Renal cortex interstitium (tissue), 11 donors: ENCODE measurements at regions not wholly inside any gene's neighbourhood (a gene's known extent, or its start where the extent isn't known, plus 50 kb on each side); places are given as distances from the start of the nearest gene placed in this dataset.

ENCODE experiments used
- DNase-seq, 11 donors: peaks; one replicate each; pipeline ENCODE4 v3.0.0-alpha.2; 2013; ENCODE audit warnings: low read depth in 9 of 11, low spot score in 4 of 11; ENCODE audit errors: extremely low read depth in 1 of 11

DNA sequence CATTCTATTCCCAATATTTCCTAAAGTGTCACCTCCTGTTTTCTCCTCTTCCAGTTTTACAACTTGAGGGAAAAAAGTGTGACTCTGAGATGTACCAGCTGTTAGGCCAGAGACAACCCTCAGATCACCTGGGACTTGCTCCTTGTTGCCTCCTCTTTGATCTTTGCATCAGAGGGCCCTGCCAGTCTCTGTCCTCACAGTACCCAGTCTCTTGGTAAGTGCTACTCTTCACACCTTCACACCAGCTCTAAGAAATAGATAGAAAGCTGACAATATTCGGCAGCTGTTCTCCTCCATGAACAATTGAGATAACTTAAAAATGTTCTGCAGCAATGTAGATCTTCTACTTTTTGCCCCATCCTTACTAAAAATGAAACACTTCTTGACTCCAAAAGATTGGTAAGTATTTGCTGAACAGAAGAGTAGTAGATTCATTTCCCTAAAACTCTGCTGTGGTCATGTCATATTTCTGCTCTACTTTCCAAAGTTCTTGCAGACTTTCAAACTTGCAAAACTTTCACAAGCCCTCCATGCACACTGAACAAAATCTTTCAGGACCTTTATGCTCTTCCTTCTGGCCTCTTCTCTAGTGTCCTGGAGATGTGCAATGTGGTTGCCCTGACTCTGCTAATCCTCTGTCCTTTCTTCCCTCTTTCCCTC, 188.6 kb downstream of the SNX18 start:
- no peak for DNase-seq

DNA sequence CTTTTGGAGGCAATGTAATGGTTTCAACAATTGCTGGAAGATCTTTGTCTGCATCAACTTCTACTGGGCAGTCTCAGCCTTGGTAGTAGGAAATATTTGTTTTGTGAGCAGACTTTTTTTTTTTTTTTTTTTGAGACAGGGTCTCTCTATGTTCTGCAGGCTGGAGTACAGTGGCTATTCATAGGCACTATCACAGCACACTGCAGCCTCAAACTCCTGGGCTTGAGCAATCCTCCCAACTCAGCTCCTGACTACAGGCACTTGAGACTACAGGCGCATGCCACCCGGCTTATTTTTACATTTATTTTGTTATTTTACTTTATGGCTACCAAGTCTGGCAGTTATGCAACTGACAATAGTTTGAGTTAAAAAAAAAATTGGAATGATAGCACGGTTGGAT, 187.3 kb downstream of the SNX18 start:
- no peak for DNase-seq

DNA sequence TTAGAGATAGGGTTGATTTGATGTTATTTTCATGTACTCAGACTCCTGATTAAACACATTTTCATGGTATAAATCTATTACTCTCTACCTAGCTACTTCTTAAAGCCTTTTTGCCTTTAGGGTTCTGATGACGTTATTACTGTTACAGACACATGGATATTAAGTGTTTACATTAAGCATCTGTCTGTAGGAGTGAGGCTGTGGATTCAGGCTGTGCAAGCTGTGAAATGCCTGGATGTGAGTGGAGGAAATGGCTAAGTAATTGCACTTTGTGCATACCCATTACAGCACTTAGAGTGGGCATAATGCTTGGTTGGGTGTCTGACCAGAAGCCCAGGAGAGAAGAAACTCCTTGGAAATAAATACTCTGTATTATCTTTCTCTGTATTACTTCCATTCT, 186.8 kb downstream of the SNX18 start:
- DNase-seq, result no peak

DNA sequence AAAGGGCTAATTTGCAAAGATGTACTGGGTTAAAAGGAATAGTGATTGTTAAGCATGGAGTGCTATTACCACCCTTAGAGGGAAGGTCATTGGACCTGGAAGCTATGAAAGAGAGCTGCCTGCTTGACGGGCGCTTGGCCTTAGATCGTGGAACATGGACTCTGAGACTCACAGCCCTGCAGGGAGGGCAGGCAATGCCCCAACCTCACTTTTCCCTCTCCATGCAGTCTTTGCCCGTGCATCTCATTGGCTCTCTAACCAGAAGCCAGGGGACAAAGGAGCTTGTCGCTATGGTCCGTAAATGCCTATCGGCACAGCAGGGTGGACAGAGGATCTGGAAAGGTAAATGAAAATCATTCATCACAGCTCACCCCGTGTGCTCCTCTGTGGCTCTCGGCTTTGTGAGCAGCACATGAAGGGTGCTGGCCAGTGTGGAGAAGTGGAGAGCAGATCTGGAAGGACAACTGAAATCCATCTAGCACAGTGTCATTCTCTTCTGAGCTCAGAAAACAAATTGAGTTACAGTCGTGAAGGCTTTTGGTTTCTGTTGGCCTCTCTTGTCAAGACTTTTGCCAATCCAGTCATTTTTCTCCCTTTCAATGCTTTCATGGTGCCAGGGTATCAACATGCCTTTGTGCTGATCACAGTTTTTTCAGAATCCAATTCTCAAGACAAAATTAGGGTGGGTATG, 186.2 kb downstream of the SNX18 start:
- DNase-seq, result no peak

DNA sequence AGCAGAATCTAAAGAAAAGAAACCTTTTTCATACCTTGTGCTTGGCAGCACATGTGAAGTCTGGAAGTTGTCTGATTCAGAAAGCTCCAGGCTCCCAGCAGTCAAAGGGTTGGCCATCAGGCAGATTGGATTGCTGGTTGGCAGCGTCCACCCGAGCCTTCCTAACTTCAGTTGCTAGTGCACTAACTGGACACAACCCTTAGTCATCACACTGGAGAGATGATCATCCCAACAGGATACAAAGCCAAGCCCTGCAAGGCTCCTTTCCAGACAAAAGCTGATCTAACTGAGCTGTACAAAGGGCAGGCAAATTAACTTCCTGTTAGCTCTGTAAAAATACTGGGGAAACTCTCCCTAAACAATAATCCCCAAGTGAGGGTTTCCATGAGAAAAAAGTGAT, 185.6 kb downstream of the SNX18 start:
- no peak for DNase-seq

DNA sequence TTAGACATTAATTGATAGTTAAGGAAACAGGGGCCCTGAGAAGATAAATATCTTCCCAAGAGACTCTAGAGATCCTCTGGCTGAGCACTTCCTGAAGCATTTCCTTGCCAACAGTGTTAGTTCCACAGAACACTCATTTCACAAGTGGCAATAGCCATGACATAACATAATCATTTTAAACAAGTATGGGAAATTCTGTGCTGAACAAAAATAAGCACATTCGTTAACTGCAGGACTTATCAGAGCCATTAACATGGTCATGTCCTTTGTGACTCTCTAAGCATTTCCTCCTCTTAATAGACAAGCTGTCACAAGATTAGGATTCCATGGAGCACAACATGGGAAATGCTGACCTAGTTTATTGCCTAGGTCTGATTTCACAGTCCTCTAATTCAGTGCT, 184.9 kb downstream of the SNX18 start:
- no peak for DNase-seq

DNA sequence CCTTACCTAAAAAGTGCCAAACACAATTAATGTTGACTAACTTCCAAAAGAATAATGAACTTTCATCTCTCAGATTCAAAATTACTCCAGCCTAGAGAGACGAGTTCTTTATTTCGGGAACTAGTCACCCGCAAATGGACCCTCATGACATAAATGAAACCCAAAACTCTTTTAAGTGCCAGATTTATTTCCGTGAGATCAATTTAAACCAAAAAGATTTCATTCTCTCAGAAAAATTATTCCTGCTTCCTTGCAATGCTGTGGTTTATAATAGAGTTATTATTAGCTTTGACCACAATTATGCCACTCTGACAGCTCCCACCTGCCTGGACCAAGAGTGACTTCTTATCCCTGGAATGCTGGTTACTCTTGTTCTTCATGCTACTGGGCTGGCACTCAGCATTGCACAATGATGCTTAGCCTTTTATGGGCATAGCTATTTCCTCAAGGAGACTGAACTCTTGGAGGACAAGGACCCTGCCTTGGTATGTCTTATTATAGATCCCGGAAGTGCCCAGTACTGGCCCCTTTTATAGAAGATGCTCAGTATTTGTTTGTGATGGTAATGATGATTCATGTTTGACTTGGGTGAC, 183.5 kb downstream of the SNX18 start:
- DNase-seq, result no peak

DNA sequence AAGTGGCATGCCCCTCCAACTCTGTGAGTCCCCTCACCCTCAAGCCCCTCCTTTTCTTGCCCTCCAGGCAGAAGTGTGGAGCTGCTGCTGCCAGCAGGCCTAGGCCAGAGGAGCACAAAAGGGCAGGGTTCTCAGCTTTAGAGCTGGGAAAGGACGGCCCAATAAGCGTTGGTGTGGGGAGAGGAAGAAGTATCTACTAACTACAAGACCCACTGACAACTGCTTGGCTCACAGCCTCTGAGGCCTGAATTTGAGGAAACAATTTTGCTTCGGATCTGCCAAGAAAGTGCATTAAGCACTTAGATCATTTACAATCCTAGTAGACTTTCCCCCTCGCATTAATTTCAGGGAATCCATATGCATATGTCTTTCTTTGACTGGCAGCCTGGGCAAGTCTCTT, 179.4 kb downstream of the SNX18 start:
- no peak for DNase-seq

DNA sequence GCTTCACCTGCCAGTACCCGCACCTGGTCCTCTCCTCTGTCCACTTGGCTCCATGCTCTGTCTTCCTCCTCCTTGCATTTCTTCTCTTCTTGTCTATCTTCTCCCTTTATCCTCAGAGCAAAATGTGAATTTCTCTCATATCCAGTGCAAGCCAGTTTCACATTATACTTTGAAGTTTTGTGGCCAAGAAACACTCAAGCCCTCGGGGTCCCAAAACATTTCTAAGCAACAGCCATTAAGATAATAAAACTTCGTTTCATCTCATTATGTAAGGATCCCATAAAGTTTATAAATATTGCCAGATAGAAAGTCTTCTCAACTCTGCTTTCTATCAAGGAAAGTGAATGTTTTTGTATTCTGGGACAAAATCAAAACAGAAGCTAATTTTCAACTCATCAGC, 178.8 kb downstream of the SNX18 start:
- no peak for DNase-seq

DNA sequence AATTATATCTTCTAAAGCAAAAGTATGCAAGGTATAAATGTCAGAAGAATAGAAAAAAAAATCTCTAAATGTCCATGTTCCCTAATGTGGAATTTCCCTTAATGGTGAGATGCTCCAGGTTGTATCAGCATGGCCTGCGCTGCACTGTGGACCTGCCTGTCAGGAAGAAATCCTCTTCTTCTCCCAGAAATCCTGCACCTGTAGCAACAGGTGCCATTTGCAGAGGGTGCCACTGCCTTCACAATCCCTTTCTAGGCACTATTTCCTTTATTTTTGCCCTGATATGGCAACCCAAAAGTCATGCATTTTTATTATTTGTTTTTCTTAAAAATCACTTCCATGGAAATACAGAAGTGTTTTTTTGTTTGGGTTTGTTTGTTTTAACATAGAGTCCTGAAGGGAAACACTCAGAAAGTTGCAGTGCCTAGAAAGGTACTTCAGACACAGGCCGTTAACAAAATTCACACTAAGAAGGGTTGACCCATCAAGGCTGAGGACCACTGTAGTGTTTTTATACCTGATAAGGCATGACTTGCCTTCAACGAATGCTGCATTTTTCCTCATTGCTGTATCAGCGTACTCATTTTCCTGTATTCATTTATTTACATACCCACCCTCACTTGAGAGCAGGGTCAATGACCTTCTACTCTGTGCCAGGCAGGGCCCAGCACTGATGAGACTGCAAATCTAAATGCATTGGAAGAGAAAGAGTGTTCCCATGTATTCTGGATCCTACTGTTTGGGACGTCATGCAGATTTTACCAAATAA, 177.8 kb downstream of the SNX18 start:
- DNase-seq, result no peak

DNA sequence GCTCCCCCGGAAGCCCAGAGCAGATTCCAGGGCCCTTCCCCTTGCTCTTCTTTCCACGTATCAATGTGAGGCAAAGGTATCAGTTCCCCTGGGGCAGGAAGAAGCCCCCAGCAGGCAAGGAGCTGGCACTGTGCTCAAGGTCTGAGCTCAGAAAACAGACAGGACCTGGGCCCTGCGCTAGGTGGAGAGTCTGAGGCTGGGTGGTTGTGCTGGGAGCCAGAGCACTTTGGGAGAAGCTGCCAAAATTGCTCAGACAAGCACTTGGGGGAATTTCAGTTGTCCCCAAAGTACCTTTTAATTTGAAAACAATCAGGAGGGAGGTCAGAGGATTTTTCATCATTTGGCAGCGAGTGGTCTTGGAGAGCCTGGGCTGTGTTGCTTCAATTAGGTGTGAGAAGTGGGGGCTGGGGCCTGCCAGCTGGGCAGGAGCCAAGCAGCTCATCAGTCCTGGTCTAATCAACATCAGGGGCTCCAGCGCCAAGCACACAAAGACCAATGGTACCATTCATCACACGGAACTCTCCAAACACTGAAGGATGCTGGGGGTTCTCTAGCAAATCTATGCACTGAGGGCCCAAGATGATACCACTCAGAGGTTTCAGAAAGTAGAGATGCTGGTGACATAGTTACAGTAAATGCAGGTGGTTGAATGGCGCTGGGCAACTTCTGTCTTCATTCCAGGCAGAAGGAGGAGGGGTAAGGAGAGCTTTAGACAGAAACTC, 176.5 kb downstream of the SNX18 start:
- no peak for DNase-seq

DNA sequence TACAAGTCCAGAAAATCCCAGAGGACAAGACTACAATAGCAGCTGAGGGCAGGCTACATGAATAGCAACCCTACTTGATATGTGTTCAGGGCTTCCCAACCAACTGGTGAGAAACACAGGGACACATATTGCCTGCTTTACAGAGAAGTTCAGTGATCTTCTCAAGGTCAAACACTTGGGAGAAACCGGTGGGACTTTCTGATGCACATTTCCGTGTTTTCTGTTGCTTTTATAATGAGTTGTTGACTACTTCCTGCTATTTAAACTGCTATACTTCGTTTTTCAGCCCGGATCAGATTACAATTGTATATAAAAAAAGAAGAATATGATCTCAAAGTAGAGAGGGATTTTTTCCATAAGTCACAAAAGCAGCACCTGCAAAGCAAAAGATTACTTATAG, 175.1 kb downstream of the SNX18 start:
- no peak for DNase-seq

DNA sequence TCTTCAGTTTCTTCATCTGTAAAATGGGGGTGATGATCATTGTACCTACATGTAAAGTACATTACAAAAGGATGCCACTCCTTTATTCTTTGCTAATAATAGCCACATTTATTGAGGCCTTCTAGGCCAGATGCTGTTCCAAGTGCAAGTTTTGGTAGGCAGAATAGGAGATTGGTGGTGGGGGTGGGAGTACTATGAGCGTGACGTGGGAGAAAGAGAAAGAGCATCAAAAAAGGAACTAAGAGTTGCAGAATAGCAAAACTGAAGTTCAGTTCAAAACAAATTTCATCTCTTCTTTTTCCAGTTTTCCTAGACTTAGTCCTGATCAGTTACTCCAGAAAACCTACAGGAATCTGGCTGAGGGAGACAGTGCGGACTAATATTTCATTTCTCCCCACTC, 174.1 kb downstream of the SNX18 start:
- no peak for DNase-seq

DNA sequence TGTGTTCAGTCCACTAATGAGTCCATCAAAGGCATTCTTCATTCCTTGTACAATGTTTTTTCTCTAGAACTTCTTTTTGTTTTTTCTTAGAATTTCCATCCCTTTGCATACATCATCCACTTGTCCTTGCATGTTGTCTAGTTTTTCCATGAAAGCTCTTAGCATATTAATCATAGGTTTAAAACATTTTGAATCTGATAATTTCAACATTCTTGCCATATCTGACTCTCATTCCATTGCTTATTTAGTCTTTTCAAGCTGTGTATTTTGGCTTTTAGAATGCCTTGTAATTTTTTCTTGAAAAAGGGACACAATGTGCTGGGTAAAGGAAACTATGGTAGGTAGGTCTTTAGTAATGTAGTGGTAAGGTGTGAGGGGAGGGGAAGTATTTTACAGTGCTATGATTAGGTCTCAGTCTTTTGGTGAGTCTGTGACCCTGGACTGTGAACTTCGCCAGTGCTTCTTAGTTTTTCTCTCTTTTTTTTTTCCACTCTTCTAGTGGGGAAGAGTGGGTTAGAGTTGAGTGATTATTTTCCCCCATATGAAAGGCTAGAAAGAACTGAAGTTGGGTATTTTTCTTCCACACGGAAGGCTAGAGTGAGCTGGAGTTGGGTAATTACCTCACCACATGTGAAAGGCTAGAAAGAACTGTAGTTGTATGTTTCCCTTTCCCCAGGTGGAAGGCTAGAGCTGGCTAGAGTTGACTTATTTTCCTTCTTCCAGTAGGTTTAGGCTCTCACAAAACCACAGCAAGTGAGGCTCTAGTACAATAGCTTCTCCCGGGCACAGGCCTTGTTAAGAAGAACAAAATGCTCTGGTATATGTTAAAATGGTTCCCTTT, 172.1 kb downstream of the SNX18 start:
- DNase-seq, result no peak

DNA sequence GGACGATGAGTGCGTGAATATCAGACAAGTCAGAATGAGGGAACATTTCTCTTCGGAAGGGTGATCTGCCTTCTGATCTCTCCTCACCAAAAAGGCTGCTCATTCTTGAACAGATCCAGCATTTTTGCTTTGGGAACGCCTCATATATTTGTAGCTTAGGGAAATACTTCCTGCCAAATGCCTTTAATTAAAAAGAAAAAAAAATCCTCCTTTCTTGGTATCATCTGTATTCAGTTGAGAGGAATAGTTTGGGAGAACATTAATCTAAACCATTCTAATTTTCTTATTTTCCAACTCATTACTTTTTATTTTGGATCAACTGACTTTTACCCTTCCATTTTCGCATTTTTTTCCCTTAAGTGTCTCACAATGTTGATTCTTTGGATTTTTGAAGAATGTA, 163.4 kb downstream of the SNX18 start:
- no peak for DNase-seq

DNA sequence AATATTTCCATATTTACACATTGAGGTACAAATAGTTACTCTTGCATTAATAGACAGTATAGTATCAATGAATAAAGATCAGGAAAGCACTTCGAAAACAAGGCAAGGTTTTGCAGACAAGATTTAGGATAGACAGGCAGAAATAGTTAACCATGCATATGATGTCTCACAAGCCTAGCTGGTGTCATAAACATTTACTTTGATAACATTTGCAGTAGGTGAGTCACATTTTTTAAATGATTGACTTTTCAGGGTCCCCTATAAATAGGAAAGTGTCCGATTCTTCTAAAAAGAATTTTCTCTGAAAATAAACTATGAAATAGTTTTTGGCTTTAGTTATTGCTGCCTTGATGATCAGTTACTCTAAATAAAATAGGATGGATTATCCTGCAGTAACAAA, 162.1 kb downstream of the SNX18 start:
- no peak for DNase-seq

DNA sequence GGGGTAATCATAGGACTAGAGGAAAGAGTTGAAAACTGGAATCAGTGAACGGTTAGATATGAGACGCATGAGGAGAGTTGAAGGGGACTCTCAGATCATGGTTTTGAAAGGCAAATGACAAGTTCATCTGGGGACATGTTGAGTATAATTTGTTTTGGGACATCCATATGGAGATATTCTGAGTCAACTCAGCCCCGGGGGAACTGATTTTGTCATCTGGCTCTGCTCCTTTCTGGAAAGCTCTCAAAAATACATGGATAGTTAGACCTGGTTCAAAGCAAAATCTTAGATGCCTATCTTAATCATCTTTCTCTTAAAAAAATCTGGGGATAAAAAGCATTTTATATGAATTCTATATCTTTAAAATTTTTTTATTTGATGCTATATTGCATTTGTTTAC, 161.2 kb downstream of the SNX18 start:
- DNase-seq, result no peak

DNA sequence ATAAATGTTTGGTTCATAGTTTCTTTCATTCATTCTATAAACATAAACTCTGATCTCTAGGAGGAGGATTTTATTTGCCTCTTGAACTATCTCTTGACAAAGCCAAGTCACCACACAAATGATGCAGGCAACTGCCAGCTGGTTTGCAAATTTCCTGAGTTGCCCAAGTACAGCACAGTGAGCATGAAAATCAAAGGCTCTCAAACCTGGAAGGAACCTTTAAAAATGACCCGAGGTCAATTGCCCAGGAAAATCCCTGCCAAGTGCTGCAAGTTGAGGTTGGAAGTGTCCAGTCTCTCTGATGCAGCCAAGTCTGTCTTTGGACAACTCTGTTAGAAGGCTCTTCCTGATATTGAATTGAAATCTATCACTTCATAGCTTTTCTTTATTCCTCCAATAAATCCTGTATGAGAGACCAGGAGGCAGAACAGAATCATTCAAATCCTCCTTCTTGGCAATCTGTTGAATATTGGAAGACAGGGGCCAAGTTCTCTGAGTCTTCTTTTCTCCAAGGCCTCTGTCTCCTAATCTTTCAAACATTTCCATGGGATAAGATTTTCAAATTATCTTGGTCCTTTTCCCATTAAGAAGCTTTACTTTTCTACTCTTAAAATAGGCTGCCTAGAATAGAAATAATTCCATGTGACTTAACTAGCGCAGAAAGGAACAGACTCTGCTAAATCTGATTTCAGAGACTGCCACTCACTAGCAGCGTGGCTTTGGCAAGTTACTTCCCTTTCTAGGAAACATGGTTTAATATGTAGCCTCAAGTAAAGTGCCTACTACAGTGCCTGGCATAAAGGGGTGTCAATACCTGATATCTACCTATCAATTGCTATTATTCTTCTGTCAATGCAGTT, 159.2 kb downstream of the SNX18 start:
- no peak for DNase-seq
